OCI-LY3 (cell line): ENCODE measurements at regions not wholly inside any gene's neighbourhood (a gene's known extent, or its start where the extent isn't known, plus 50 kb on each side); places are given as distances from the start of the nearest gene placed in this dataset.

Experiments
- CTCF ChIP-seq: fragments of 200-600, 300-600 bp; sonication (generic); IDR thresholded peaks from 2 replicates; pipeline ENCODE4 v1.5.1; 2014; ENCODE audit warnings: antibody characterized with exemption, low read length, low read depth
- EZH2phosphoT487 ChIP-seq: fragments of 200-600 bp; shearing (Covaris generic); IDR thresholded peaks from 2 replicates; pipeline ENCODE4 v1.6.1; 2018; ENCODE audit warnings: antibody characterized with exemption, mixed run types, low read depth

GRCh38 chr3:177484926-177485325, 287.6 kb upstream of the TBL1XR1 start:
- no peak for TF ChIP-seq CTCF
- TF ChIP-seq EZH2phosphoT487 = no peak
